Right renal pelvis (tissue), 4 donors: ENCODE measurements at regions not wholly inside any gene's neighbourhood (a gene's known extent, or its start where the extent isn't known, plus 50 kb on each side); places are given as distances from the start of the nearest gene placed in this dataset.
"Not testable (repeated sequence)": the region's sequence is repeated elsewhere in the genome, so short reads cannot be mapped to it uniquely, and the experiment has no call there.

Experiments
- DNase-seq, 4 donors: peaks; one replicate each; pipeline ENCODE4 v3.0.0-alpha.2; 2013; ENCODE audit warnings: low read depth in 4 of 4, low spot score in 3 of 4, missing footprints in 1 of 4

- DNase-seq: no peak
These were observed 105.2 kb downstream of the OLFM1 start for GRCh38 chr9:135192686-135193085.

GRCh38 chr9:135195975-135196374 lies 108.5 kb downstream of the OLFM1 start:
- not testable (repeated sequence) for DNase-seq

GRCh38 chr9:135196474-135196873 lies 109.0 kb downstream of the OLFM1 start:
- DNase-seq: no peak

DNA sequence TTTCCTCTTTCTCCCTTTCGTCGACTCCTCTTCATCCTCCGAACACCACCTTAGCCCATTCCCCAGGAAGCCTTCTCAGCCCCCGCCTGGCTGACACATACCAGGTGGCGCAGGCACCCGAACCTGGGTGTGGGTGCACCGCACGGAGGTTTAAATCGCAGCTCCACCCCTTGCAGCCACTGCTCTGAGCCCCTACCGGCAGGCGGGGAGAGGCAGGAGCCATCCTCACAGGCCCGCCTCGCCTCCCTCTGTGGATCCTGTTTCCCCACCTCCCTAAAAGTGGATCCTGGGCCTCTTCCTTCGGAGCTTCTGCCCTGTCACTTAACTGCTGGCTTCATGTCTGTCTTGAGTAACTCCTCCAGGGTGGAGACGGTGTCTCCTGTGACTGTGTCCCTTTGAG lies 110.7 kb downstream of the OLFM1 start:
- DNase-seq: no peak

GRCh38 chr9:135198586-135199285 lies 111.3 kb downstream of the OLFM1 start:
- no peak for DNase-seq

GRCh38 chr9:135199489-135199888 lies 112.0 kb downstream of the OLFM1 start:
- DNase-seq: no peak

GRCh38 chr9:135201711-135202110 lies 114.2 kb downstream of the OLFM1 start:
- no peak for DNase-seq

DNA sequence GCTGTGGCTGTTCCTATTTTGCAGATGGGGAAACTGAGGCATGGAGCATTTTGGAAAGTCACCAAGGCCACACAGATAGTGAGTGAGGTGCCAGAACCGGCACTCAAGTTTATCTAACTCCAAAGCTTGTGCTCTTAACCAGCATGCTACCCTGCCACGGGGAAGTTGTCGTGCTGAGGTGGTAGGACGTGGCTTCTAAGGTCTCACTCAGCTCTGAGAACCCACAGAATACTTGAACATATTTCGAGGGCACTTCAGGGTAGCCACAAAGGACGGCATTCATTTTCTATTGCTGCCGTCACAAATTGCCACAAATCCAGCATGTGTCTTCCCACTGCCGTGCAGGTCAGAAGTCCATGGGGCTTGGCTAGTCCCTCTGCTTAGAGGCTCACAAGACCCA lies 116.7 kb downstream of the OLFM1 start:
- DNase-seq: no peak

DNA sequence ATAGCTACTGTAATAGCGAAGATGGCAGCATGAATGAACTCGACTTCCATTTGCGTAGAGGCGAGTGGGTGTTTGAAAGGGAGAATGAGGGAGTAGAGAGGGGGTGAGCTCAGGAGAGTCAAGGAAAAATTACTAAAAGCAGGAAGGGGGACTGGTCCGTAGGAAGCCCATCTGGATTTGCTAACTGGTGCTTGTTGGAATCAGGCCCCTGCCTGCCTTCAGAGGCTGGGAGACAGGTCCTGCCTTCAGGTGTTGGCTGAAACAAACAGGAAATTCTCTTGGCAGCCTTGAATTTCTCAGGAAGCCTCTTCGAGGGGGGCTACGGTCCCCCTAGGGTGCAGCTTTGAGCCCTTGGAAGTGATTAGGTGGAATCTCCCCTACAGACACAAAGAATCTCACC lies 121.7 kb downstream of the OLFM1 start:
- DNase-seq: no peak

DNA sequence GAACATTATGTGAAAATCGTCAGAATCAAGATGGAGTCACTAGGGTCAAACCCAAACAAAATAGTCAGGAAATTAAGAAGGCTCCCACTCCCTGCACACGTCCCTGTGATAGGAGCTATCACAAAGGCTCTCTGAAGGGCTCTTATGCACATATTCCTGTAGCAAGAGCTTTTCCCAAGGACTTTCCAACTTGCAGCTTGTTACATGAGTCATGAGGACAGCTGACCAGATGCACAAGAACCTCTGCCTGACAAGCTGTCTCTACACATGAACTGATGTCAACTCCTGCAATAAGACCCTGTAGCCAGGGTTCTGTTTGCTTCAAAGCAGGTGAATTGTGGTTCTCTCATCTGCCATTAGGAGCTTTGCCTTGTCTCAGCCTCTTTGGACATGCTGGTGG lies 122.4 kb downstream of the OLFM1 start:
- no peak for DNase-seq

GRCh38 chr9:135210676-135211523 lies 123.4 kb downstream of the OLFM1 start:
- DNase-seq: no peak

DNA sequence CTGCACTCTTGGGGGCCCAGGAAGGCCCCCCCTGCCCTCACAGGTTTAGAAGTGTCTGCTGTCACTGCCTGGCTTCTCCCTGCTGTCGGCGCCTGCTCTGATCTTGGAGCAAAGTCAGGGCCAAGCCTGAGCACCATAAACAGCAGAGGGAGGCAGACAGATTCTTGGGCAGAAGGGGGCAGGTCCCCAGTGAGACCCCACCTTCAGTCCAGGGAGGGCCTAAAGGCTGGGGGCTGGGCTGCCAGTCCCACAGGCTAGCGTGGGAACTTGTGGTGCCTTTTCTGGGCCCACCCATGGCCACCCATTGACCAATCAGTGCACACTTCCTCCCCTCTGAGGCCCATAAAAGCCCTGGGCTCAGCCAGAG lies 124.0 kb downstream of the OLFM1 start:
- no peak for DNase-seq

GRCh38 chr9:135212961-135213360 lies 125.5 kb downstream of the OLFM1 start:
- no peak for DNase-seq

DNA sequence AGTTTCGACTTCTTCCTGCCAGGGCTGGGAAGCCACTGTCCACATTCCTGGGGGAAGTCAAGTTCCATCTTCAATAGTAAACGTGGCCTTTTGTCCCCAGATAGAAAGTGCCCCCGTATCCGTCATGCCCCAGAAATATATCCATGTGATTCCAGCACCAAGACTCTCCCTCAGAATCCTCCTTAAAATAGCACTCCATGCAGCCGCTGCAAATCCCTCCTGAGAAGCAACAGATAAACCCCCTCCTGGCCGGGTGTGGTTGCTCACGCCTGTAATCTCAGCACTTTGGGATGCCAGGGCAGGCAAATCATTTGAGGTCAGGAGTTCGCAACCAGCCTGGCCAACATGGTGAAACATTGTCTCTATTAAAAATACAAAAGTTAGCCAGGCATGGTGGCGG lies 126.1 kb downstream of the OLFM1 start:
- DNase-seq: no peak

GRCh38 chr9:135214054-135214640 lies 126.7 kb downstream of the OLFM1 start:
- DNase-seq: no peak

GRCh38 chr9:135214706-135215105 lies 127.2 kb downstream of the OLFM1 start:
- no peak for DNase-seq

GRCh38 chr9:135215571-135216161 lies 128.2 kb downstream of the OLFM1 start:
- peak in 2 of 4 donors; percentile 49 to 51 for DNase-seq

DNA sequence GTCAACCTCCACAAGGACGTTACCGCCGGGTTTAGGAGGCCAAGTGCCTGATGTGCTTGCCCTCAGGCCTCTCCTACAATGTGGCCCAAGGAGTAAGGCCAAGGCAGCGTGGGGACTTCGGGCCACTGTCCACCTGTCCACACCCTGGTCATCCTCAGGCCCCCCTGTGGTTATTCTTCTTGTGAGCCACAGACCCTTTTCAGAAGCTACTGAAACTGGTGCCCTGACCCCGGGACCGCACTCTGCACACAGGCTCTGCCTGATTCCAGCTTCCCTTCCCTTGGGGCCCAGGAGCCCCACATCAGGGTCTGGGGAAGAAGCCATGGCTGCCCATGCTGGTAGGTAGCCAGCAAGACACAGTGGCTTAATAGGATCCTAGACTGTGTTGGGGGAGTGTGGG lies 128.8 kb downstream of the OLFM1 start:
- no peak for DNase-seq

- no peak for DNase-seq
These were observed 129.4 kb downstream of the OLFM1 start for GRCh38 chr9:135216791-135217441.

DNA sequence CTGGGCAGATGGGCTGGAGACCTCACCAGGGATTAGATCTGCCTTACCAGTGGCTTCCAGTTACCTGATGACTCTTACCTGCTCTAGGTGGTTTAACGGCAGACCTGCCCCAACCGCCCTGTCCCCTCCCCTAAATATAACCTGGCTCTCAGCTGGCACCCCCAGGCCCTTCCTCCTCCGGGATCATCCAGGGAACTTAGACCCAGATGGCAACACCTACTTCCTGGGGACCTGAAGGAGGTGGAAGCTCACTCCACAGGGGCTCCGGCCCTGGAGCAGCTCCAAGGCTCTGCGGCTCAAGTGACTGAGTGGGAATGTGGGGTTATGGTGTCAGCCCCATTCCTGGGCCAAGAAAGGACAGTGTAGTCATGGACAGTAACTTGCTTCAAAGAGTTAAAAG lies 130.4 kb downstream of the OLFM1 start:
- DNase-seq: no peak
